MCF 10A (cell line): ENCODE measurements at regions not wholly inside any gene's neighbourhood (a gene's known extent, or its start where the extent isn't known, plus 50 kb on each side); places are given as distances from the start of the nearest gene placed in this dataset.
"Not testable (repeated sequence)": the region's sequence is repeated elsewhere in the genome, so short reads cannot be mapped to it uniquely, and the experiment has no call there.

ENCODE experiments used
- BruUV-seq: library from RNA; stranded (reverse); fragments of 400-500 nt; replicated peaks from 2 replicates; lab custom pipeline; 2021; lab: Mats Ljungman, UMichigan
- CTCF ChIA-PET: fragments of 300-600 bp; sonication (Branson Sonifier 250); formaldehyde crosslinking; extraction: SDS; loops from one replicate; lab custom pipeline; 2021; ENCODE audit warnings: antibody characterized with exemption, inconsistent platforms; lab: Yijun Ruan, JAX
- POLR2A ChIA-PET: fragments of 300-600, 350-650 bp; sonication (Branson Sonifier 250); formaldehyde crosslinking; extraction: SDS; loops from one replicate; lab custom pipeline; 2020; ENCODE audit warnings: antibody characterized with exemption, inconsistent platforms; lab: Yijun Ruan, JAX
- DNase-seq: peaks from one replicate; pipeline ENCODE4 v3.0.0-alpha.2; 2018; ENCODE audit not compliant: unreplicated experiment
- H3K27ac Mint-ChIP-seq: one replicate; pipeline ENCODE4 v1.8.0; 2022; ENCODE audit warnings: mild to moderate bottlenecking, low read depth, mixed read lengths; ENCODE audit not compliant: unreplicated experiment
- H3K27me3 Mint-ChIP-seq: one replicate; pipeline ENCODE4 v1.8.0; 2022; ENCODE audit warnings: mixed read lengths; ENCODE audit not compliant: insufficient read depth, unreplicated experiment
- H3K36me3 Mint-ChIP-seq: one replicate; pipeline ENCODE4 v1.8.0; 2022; ENCODE audit warnings: mild to moderate bottlenecking, moderate library complexity, mixed read lengths; ENCODE audit not compliant: insufficient read depth, unreplicated experiment
- H3K4me1 Mint-ChIP-seq: one replicate; pipeline ENCODE4 v1.8.0; 2022; ENCODE audit warnings: mixed read lengths; ENCODE audit not compliant: insufficient read depth, unreplicated experiment
- H3K4me3 Mint-ChIP-seq: one replicate; pipeline ENCODE4 v1.8.0; 2022; ENCODE audit warnings: mild to moderate bottlenecking, moderate library complexity, mixed read lengths; ENCODE audit not compliant: unreplicated experiment
- H3K9me3 Mint-ChIP-seq: one replicate; pipeline ENCODE4 v1.8.0; 2022; ENCODE audit warnings: mixed read lengths; ENCODE audit not compliant: unreplicated experiment
- intact Hi-C: fragments of 100-400 bp; cut with micrococcal nuclease; formaldehyde crosslinking; loops from 2 replicates; pipeline ENCODE4 v1.14.1; 2022
- TF ChIP-seq, protein P1 (sequence below): fragments of 200-600 bp; IDR thresholded peaks from one replicate; pipeline ENCODE4 v1.8.0; 2022; ENCODE audit warnings: antibody characterized with exemption, mild to moderate bottlenecking; ENCODE audit not compliant: unreplicated experiment

DNA sequence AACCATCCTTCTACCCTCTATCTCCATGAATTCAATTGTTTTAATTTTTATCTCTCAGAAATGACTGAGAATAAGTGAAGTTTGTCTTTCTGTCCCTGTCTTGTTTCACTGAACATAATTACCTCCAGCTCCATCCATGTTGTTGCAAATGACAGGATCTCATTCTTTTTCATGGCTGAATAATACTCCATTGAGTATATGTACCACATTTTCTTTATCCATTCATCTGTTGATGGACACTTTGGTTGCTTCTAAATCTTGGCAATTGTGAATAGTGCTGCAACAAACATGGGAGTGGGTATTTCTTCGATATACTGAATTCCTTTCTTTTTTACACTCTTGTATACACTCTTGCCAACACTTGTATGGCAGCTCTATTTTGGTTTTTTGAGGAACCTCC, 72.8 kb upstream of the COX20 start:
- intact Hi-C loops: no loop called here
- Mint-ChIP-seq H3K36me3 (no peaks in the 10 kb centered on the region), H3K4me3 (no peak overlapping the region), H3K4me1 (no peaks in the 10 kb centered on the region), H3K9me3 (peaks cover 8% of the 10 kb centered on the region), H3K27ac (no peak overlapping the region), H3K27me3 (no peaks in the 10 kb centered on the region)
- TF ChIP-seq, protein P1, sequence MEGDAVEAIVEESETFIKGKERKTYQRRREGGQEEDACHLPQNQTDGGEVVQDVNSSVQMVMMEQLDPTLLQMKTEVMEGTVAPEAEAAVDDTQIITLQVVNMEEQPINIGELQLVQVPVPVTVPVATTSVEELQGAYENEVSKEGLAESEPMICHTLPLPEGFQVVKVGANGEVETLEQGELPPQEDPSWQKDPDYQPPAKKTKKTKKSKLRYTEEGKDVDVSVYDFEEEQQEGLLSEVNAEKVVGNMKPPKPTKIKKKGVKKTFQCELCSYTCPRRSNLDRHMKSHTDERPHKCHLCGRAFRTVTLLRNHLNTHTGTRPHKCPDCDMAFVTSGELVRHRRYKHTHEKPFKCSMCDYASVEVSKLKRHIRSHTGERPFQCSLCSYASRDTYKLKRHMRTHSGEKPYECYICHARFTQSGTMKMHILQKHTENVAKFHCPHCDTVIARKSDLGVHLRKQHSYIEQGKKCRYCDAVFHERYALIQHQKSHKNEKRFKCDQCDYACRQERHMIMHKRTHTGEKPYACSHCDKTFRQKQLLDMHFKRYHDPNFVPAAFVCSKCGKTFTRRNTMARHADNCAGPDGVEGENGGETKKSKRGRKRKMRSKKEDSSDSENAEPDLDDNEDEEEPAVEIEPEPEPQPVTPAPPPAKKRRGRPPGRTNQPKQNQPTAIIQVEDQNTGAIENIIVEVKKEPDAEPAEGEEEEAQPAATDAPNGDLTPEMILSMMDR: no peak
- POLR2A ChIA-PET: interaction anchor here (0.7 to 1.2 kb wide), 2 partner anchors 23 to 29 kb away, joined by 3 to 4 read pairs; no protein-coding TSS in a partner anchor
- BruUV-seq: no TSS peak
- no peak for DNase-seq
- CTCF ChIA-PET: interaction anchor here (0.6 to 0.7 kb wide), 2 partner anchors 85 to 161 kb away, joined by 3 read pairs; no protein-coding TSS in a partner anchor

DNA sequence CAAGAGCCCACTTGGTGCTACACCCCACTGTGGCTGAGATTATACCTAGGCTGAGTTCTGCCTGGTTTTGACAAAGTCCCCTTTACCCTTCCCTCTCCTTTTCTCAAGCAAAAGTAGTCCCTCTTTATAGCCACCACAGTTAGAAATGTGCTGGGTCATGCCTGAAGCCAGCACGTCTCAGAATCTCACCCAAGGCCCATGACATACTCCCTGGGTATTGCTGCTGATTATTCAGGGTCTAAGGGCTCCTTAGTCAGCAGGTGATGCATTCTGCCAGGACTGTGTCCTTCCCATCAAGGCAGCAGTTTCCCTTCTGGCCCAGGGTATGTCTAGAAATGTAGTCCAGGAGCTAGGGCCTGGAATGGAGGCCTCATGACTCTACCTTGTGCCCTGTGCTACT, 67.3 kb upstream of the COX20 start:
- intact Hi-C loops: no loop called here
- H3K9me3 Mint-ChIP-seq: no peaks in the 10 kb centered on the region
- DNase-seq: no peak
- H3K4me3 Mint-ChIP-seq: no peak overlapping the region
- H3K36me3 Mint-ChIP-seq: no peaks in the 10 kb centered on the region
- ChIA-PET CTCF (interaction anchor here (0.6 to 1.0 kb wide), 3 partner anchors 10 to 55 kb away, joined by 3 to 4 read pairs (median 3); no protein-coding TSS in a partner anchor), POLR2A (interaction anchor here (1.1 kb wide), 1 partner anchor 27 kb away, joined by 5 read pairs; no protein-coding TSS in a partner anchor)
- no peaks in the 10 kb centered on the region for H3K4me1 Mint-ChIP-seq
- no peaks in the 10 kb centered on the region for H3K27me3 Mint-ChIP-seq
- BruUV-seq: no TSS peak
- TF ChIP-seq, protein P1: no peak
- no peak overlapping the region for H3K27ac Mint-ChIP-seq

DNA sequence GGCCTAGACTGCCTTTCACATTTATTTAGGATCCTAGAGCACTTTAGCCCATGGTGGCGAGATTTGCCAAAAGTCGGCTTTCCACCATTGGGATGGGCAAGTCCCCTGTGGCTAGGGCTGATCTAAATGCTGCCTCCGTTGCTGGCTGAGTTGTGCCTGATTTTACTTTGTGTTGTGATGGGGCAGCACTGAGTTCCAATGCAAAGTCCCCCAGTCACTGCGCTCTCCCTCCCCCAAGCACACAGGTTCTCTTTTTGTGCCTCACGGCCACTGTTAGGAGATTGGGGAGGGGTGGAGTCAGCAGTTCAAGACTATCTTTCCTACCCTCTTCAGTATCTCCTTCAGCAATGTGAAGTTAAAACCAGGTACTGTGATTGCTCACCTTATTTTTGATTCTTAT, 66.7 kb upstream of the COX20 start:
- no peaks in the 10 kb centered on the region for H3K9me3 Mint-ChIP-seq
- CTCF ChIA-PET: interaction anchor here (0.6 kb wide), 1 partner anchor 56 kb away, joined by 3 read pairs; no protein-coding TSS in a partner anchor
- H3K4me3 Mint-ChIP-seq: no peak overlapping the region
- no peaks in the 10 kb centered on the region for H3K4me1 Mint-ChIP-seq
- no peak for DNase-seq
- POLR2A ChIA-PET: no interaction called here
- TF ChIP-seq, protein P1: no peak
- no peaks in the 10 kb centered on the region for H3K36me3 Mint-ChIP-seq
- no peaks in the 10 kb centered on the region for H3K27me3 Mint-ChIP-seq
- intact Hi-C loops: no loop called here
- H3K27ac Mint-ChIP-seq: no peak overlapping the region
- BruUV-seq: no TSS peak

DNA sequence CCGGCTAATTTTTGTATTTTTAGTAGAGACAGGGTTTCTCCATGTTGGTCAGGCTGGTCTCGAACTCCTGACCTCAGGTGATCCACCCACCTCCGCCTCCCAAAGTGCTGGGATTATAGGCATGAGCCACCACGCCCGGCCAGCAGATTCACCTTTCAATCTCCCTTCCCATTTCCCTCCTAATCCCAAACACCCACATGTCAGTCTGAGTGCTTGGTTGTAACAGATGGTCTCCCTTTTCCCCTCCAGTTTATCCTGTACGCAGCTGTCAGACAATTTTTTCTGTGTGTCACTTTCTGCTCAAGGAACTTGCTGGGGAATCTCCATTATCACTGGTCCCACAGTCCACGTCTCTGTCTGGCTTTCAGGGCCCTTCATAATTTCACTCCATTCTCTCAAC, 64.9 kb upstream of the COX20 start:
- intact Hi-C loops, H3K4me3 Mint-ChIP-seq, H3K4me1 Mint-ChIP-seq, DNase-seq, H3K27ac Mint-ChIP-seq, H3K9me3 Mint-ChIP-seq, BruUV-seq, H3K36me3 Mint-ChIP-seq, H3K27me3 Mint-ChIP-seq: not testable (repeated sequence)
- ChIA-PET CTCF (interaction anchor here (0.8 kb wide), 1 partner anchor 26 kb away, joined by 3 read pairs; no protein-coding TSS in a partner anchor), POLR2A (interaction anchor here (0.6 kb wide), 1 partner anchor 703 kb away, joined by 3 read pairs; no protein-coding TSS in a partner anchor)
